Left forelimb (tissue), 1 donor: ENCODE measurements at regions not wholly inside any gene's neighbourhood (a gene's known extent, or its start where the extent isn't known, plus 50 kb on each side); places are given as distances from the start of the nearest gene placed in this dataset.
A peak's percentile ranks its signal among the peaks of the same experiment; 100 is the strongest.
"Not testable (repeated sequence)": the region's sequence is repeated elsewhere in the genome, so short reads cannot be mapped to it uniquely, and the experiment has no call there.

Source experiments
- DNase-seq: peaks from one replicate; pipeline ENCODE4 v3.0.0-alpha.2; 2018; ENCODE audit warnings: low spot score

DNA sequence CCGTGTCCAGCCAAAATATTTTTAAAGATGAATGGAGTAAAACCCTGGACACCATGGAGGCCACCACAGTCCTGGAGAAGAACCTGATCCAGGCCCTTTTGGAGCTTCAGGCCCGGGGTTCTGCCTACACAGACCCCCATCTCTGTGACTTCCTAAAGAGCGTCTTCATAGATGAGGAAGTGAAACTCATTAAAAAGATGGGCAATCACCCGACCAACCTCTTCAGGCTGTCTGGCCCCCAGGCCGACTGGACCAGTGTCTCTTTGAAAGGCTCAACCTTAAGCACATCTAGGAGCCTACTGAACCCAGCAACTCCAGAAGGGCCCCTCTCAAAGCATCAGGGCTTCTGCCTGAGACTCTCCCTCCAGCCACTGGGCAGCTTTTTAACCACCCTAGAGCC, 107.9 kb upstream of the FAM174B start:
- no peak for DNase-seq

DNA sequence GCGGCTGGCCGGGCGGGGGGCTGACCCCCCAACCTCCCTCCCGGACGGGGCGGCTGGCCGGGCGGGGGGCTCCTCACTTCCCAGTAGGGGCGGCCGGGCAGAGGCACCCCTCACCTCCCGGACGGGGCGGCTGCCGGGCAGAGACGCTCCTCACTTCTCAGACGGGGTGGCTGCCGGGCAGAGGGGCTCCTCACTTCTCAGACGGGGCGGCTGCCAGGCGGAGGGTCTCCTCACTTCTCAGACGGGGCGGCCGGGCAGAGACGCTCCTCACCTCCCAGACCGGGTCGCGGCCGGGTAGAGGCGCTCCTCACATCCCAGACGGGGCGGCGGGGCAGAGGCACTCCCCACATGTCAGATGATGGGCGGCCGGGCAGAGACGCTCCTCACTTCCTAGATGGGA, 112.6 kb upstream of the FAM174B start:
- not testable (repeated sequence) for DNase-seq

DNA sequence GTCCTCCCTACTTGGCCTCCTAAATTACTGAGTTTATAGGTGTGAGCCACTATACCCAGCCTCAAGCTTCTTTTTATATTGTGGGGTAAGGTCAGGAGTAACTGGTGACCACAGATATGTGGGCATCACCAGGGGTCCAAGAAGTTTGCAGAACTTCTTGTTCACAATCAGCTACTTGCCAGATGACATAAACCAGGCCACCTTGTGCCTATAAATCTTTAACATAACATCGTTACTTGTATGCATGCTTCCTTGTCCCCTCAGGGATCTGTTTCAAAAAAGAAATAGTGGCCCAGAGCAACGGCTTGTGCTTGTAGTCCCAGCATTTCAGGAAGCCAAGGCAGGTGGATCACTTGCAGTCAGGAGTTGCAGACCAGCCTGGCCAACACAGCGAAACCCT, 115.1 kb upstream of the FAM174B start:
- no peak for DNase-seq

DNA sequence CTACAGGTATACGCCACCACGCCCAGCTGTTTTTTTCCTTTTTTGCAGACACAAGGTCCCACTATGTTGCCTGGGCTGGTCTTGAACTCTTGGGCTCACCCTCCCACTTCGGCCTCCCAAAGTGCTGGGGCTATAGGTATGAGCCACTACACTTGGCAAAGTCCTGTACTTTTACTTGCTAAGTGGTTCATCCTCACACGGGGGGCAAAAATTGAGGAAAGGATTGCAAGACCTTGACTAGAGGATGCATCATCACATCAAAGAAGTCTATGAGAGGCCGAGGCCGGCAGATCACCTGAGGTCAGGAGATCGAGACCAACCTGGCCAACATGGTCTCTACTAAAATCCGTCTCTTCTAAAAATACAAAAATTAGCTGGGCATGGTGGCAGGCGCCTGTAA, 116.5 kb upstream of the FAM174B start:
- no peak for DNase-seq

DNA sequence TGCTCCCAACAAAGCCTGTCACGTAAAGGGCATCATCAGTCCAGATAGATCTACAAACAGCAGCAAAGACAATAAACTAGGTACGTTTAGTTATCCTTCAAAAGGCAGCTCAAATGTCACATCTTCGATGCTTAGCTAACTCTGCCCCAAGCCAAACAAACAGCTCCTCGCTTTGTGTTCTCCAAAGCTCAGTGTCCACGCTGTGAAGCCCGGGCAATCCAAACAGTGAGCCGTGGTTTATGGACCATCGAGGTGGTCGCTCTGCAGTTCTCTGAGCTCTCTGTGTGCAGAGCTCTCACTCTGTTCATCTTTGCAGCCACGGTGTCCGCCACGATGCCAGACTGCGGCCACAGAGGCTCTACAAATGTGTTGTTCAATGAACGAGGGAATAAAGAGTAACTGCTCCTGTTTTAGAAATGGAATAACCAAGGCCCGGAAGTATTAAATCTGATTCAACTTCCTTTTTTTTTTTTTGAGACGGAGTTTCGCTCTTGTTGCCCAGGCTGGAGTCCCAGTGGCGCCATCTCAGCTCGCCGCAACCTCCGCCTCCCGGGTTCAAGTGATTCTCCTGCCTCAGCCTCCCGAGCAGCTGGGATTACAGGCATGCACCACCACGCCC, 117.2 kb upstream of the FAM174B start:
- DNase-seq, result no peak

DNA sequence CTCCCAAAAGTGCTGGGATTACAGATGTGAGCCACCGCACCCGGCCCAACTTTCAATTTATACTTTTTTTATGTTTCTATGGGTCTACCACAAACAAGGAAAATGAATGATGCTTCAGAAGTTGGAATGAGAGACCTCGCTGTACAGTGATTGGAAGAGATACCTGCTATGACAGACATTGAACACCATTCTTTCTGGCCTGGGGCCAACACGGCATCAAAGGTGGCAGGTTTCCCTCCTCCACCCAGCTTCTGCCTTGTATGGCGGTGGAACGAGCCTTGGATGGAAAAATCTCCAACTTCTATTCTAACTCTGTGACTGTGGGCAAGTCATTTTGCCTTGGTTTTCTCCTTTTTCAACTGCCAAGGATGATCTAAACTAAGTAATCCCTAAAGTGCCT, 117.8 kb upstream of the FAM174B start:
- no peak for DNase-seq

DNA sequence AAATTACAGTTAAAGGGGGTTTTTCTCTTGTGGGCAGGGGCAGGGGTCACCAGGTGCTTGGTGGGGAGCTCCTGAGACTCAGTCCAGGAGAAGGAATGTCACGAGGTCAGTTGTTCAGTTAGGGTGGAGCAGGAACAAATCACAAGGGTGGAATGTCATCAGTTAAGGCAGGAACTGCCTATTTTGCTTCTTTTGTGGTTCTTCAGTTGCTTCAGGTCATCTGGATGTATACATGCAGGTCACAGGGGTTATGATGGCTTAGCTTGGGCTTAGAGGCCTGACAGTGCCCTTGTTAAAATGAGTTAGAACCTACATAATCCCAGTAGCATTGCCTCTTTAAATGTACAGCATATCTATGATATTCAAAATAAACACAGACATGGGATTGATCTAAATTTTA, 120.2 kb upstream of the CHD2 start:
- no peak for DNase-seq

DNA sequence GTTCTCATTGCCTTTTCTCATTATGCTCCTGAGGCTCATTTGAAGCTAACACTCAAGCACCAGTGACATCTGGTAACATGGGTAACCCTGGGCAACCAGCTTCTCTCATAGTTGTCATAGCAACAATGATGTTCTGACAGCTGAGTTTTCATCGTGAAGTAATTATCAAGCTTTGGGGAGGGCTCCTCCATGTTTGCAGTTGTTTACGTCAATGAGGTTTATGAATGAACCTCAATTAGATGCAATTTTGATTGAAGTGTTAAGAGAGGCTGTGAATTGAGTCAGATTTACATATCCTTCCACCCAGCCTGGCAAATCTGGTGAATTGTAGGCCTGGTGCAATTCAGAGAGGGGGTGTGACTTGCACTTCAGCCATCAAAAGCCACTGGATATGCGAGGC, 119.3 kb upstream of the CHD2 start:
- DNase-seq, result no peak

DNA sequence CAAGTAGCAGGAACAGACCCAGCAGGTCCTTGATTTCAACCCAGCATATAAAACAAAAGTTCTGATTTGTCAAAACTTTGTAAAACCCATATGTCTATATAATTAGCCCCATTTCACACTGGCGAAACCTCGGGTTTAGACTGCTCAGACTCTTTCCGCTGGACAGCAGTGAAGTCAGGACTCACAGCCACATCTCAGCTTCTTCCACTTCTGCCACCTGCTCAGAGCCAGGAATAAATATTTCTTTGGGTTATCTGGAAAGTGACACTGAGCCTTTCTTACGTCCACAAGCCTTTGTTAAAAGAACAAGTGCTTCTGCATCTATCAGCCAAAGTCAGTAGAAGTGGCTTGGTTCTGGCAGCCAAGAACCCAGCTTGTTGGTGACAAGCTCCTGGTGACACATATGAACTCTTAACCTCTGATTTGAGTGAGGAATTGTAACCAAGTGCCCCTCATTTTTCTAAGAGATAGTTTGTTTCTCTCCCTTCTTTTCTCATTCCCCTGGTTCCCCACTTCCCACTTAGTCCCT, 118.1 kb upstream of the CHD2 start:
- DNase-seq, result no peak

DNA sequence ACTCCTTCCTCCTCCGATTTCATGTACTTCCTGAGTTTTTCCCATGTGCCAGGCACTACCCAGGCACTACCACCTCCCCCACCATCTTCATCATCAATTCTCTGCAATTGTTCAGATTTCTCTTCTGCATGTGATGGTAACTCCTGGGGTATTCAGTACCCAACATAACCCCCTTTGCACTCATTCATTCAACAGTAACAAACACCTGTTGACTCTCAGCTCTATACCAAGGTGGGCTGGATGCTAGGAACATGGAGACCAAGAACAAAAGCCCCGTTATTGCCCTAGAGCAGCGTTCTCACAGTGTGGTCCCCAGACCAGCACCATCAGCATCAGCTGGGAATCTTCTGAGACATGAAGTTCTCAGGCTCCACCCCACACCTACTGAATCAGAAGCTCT, 113.0 kb upstream of the CHD2 start:
- DNase-seq, result no peak

DNA sequence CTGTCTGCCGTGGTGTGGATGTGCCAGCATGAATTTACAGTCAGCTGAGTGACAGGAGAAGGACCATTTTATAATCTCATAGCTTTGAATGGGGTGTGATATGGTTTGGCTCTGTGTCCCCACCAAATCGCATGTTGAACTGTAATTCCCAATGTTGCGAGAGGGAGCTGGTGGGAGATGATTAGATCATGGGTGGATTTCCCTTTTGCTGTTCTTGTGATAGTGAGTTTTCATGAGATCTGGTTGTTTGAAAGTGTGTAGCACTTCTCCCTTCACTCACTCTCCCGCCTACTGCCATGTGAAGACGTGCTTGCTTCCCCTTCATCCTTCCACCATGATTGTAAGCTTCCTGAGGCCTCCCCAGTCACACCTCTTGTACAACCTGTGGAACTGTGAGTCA, 111.9 kb upstream of the CHD2 start:
- no peak for DNase-seq

DNA sequence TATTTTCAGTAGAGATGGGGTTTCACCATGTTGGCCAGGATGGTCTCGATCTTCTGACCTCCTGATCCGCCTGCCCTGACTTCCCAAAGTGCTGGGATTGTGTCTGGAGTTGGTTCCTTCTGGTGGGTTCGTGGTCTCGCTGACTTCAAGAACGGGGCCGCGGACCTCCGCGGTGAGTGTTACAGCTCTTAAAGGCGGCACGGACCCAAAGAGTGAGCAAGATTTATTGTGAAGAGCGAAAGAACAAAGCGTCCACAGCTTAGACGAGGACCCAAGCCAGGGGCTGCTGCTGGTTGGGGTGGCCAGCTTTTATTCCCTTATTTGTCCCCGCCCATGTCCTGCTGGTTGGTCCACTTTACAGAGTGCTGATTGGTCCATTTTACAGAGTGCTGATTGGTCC, 111.3 kb upstream of the CHD2 start:
- DNase-seq, result peak; percentile 22

DNA sequence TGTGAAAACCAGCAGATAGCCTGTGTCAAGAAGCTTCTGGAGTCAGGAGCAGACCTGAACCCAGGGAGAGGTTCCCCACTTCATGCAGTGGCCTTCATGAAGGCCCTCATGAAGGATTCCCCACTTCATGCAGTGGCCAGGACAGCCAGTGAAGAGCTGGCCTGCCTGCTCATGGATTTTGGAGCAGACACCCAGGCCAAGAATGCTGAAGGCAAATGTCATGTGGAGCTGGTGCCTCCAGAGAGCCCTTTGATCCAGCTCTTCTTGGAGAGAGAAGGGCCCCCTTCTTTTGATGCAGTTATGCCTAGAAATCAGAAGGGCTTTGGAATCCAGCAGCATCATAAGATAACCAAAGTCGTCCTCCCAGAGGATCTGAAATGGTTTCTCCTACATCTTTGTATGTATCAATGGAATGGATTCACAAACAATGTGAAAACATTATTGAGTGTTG, 103.9 kb upstream of the CHD2 start:
- no peak for DNase-seq

DNA sequence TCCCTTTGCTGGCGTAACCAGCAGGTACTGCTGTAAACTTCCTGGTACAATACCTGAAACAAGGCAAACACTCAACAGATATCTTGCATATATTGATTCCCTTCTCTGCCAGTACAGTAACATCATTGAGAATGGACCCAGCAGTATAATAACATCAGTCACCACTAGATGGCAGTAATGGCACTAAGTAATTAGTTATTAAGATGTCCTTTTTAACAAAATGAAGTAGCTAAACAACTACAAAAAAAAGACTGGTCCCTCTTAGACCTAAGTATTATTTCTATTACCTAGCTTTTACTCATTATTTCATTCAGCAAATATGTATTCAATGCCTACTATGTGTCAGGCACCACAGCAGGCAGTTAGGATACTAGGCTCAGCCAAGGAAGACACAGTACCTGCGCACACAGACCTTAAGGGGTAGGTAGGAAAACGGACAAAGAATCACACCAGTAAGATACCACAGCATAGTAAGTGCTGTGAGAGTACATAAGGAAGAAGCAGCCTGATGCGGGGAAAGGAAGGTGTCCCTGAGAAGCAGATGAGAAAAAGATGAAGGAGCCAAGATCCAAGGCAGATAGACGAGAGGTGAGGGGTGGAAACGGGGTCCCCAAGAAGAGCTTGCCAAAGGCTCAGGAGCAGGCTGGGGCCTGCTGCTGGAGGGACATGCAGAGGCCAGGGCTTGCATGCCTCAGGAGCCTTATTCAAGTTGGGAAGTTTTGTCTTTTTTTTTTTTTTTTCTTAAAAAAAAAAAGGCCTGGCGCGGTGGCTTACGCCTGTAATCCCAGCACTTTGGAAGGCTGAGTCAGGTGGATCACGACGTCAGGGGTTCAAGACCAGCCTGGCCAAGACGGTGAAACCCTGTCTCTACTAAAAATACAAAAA, 102.7 kb upstream of the CHD2 start:
- peak; percentile 40 for DNase-seq

DNA sequence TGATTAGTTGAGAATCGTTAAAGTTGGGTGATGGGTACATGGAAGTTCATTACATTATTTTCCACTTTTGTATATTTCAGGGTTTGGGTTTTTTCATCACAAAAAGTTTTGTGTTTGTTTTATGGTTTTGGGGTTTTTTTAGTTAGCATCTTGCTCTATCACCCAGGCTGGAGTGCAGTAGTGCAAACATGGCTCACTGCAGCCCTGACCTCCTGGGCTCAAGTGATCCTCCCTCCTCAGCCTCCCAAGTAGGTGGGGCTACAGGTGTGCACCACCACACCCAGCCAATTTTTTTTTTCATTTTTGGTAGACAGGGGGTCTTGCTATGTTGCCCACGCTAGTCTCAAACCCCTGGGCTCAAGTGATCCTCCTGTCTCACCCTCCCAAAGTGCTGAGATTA, 100.1 kb upstream of the CHD2 start:
- no peak for DNase-seq

DNA sequence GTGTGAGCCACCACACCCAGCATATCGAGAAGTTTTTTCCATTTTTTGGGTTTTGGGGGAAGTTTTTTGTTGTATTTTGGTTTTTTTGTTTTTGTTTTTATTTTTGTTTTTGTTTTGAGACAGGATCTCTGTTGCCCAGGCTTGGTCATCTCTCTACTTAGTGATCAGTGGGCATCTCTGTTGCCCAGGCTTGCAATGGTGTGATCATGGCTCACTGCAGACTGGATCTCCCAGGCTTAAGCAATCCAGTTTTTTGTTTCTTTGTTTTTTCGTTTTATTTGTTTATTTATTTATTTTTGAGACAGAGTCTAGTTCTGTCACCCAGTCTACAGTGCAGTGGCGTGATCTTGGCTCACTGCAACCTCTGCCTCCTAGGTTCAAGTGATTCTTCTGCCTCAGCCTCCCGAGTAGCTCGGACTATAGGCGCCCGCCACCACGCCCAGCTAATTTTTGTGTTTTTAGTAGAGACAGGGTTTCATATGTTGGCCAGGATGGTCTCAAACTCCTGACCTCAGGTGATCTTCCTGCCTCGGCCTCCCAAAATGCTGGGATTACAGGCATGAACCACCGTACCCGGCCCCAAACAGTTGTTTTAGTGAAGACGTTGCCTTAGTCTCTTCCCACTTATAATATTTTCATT, 99.6 kb upstream of the CHD2 start:
- DNase-seq, result peak; percentile 31

DNA sequence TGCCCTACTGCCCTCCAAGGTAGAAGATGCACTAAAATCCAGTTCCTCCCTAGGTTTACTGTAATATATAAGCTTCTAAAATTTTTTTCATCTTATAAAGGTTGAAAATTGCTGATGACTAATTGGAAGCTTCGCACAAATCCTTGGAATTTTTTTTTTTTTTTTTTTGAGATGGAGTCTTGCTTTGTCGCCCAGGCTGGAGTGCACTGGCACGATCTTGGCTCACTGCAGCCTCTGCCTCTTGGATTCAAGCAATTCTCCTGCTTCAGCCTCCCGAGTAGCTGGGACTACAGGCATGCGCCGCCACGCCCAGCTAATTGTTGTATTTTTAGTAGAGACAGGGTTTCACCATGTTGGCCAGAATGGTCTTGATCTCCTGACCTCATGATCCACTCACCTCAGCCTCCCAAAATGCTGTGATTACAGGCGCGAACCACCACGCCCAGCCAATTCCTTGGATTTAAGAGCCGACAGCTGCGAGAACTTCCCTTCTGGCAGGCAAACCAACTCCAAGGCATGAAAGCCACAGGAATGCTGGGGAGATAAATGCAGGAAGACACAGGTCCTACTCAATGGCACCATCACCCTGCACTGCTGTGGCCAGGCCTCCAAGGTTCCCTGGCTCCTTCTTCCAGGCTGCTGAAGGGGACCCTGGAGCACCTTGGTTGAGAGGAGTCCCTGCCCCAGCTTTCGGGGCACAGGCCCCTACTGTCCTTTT, 98.9 kb upstream of the CHD2 start:
- DNase-seq, result peak; percentile 58

DNA sequence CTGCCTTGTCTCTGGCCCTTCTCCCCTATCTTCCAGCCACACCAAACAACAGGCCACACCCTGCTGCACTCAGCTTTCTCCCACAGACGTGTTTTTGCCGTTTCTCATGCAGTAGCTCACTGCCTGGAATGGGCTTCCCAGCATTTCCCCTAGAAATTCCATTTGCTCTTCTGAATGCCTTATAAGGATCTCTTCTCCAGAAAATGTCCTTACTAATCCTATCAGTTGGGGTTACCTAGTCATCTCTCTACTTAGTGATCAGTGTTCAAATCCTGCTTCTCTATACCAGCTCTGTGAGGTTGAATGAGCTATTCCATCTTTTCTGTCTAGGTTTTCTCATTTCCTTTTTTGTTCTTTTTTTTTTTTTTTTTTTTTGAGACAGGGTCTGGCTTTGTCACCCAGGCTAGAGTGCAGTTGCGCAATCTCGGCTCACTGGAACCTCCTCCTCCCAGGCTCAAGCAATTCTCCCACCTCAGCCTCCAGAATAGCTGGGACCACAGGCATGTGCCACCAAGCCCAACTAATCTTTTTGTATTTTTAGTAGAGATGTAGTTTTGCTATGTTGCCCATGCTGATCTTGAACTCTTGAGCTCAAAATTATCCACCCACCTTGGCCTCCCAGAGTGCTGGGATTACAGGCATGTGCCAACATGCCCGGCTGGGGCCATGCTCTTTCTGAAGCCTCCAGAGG, 98.2 kb upstream of the CHD2 start:
- no peak for DNase-seq

DNA sequence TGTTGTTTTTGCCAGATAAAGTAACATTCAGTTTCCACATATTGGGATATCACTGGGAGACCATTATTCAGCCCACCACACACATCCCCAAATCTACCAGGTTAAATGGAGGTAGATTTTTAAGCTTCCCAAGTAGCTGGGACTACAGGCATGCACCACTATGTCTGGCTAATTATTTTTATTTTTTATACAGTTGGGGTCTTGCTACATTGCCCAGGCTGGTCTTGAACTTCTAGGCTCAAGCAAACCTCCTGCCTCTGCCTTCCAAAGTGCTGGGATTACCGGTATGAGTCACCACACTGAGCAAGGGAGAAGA, 96.6 kb upstream of the CHD2 start:
- no peak for DNase-seq

DNA sequence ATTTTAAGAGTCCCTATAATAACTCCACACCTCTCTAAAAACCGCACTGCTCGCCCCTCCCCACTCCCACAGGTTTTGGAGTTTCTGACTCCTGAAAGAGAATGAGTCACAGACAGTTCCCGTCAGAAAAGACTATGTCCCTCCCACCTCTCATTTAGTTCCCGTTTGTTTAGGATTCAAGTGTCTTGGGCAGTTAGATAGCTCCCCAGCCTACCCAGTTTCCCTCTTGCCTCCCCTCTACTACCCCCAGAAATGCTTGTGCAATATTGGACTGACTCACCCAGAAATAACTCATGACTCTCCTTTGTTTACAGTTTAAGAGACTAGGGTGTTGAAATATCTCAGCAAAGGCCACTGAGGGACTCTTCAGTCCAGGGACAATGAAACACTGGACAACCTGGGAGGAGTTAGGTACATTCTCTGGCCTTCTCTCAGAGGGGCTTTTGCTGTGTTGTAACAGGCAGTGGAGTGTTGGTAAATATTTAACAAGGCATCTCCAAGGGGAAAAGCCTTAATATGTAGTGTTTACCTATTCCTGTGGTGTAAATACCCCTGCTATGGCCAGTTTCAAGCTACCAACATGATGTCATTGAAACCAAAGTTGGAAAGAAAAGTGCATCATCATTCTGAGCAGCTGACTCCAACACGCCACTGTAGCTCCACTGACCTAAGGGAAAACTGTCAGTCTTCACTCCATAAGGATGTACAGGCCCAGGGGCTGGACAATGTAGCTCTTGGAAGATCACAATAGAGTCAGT, 96.1 kb upstream of the CHD2 start:
- peak; percentile 60 for DNase-seq

DNA sequence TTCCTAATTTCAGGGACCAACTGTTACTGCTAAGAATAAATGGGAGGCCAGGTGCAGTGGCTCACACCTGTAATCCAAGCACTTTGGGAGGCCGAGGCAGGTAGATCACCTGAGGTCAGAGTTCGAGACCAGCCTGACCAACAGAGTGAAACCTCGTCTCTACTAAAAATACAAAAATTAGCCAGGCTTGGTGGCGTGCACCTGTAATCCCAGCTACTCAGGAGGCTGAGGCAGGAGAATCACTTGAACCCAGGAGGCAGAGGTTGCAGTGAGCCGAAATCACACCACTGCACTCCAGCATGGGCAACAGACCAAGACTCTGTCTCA, 95.6 kb upstream of the CHD2 start:
- DNase-seq, result peak; percentile 4
